ENCODE measurements at regions not wholly inside any gene's neighbourhood (a gene's known extent, or its start where the extent isn't known, plus 50 kb on each side); places are given as distances from the start of the nearest gene placed in this dataset.

DNA sequence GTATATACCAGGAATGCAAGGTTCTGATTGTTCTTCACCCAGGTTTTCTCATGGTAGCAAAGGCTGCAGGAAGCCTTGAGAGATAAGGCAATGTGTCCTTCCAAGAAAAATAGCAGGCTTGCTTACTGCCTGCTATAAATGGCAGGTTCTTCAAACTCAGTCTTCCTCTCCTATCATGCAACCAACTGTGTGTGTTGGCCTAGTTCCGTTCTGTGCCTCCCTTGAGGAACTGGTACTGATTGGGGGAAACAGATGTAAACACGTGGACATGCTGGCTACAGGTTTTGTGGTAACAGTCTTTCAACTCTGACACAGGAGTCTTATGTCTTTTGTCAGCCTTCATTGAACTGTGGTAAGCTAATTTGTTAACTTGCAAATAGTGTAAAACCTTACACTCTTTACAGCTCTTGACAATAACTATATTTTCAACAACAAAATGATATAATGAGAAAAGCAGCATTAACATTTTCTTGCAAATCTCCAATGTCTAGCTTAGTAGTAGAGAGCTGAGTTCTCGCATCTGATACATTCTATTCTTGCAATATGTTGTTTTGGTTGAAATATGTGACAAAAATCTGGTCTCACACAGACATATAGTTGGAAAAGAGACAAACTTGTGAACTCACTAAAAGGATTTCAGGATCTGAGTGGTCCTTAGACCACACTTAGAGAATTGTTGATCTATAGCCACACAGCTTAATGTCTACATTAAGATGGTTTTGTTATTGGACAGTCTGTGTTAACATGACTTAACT is 54.7 kb upstream of the LSM8 start:
- no peak for DNase-seq (ENCODE audit: low spot score)
- Histone ChIP-seq H3K4me3 (no peak overlapping the region), H3K27ac (no peak overlapping the region)
- TF ChIP-seq CTCF (IDR thresholded peaks at IDR 0.05) = no peak

DNA sequence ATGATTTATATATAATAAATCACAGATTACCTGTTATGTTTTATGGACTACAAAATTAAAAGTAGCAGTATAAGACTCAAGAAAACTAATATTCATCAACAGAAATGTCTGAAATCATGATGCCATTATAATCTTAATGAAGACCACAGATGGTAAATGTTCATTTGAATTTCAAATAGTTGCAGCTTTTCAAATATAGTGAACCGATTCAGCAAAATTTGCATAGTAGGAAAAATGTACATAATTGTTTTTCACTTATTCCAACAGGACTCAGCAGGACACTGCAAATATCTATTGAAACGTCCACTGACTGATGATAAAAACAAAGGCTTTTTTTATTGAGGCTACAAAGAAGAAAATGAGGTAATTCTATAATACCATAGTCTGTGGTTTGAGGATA is 51.2 kb upstream of the LSM8 start:
- H3K27ac ChIP-seq = no peak overlapping the region
- no peak for DNase-seq (ENCODE audit: low spot score)
- no peak overlapping the region for H3K4me3 ChIP-seq
- TF ChIP-seq CTCF (IDR thresholded peaks at IDR 0.05) = no peak

Data from coronary artery (tissue), 2 donors.